ENCODE measurements at regions not wholly inside any gene's neighbourhood (a gene's known extent, or its start where the extent isn't known, plus 50 kb on each side); places are given as distances from the start of the nearest gene placed in this dataset.
"Not testable (repeated sequence)": the region's sequence is repeated elsewhere in the genome, so short reads cannot be mapped to it uniquely, and the experiment has no call there.

DNA sequence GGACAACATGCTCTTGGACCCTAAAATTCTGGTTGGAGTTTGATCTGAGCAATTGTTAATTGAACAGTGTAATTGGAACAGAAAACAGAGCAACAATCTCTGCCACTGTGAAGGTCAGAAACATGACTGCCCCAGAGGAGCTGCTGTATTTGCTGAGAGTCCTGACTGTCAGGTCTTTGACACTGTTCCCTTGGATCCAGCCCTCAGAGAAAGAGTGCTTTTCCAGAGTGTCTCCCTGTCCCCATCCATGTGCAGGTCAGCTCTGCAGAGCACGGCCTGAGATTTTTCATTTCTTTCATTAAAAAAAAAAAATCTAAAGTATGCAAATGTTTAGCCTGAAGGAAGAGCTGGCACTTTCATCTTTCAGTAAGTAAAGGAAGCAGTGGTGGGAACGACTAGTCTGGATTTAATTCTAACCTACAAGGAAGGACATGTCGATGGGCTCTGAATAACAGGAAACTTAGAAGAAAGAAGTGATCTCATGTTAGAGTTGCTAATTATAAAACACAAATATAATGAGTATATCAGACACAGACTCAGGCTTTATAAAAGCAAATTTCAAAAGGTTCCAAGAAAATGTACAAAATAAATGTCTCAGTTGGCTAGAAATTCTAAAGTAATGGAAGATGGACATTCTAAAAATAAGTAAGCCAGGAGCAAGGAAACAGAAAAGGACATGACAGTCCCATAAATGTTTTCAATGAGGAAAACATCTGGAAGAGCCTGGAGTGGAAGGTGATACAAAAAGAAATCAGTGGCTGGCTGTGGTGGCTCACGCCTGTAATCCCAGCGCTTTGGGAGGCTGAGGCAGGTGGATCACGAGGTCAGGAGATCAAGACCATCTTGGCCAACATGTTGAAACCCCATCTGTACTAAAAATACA, 876.5 kb downstream of the EPHA4 start:
- no peak for DNase-seq (ENCODE audit: low spot score)

DNA sequence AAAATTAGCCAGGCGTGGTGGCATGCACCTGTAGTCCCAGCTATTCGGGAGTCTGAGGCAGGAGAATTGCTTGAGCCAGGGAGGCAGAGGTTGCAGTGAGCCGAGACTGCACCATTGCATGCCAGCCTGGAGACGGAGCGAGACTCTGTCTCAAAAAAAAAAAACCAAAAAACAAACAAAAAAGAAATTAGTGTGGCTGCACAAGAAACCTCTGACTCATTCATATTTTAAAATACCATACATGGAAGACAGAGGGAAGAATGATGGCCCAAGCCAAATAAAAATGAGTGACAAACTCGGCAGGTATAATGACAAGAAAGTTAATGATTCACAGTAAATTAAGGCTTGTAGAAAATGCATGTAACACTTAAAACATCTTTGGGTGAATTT, 875.8 kb downstream of the EPHA4 start:
- DNase-seq (ENCODE audit: low spot score) = no peak

DNA sequence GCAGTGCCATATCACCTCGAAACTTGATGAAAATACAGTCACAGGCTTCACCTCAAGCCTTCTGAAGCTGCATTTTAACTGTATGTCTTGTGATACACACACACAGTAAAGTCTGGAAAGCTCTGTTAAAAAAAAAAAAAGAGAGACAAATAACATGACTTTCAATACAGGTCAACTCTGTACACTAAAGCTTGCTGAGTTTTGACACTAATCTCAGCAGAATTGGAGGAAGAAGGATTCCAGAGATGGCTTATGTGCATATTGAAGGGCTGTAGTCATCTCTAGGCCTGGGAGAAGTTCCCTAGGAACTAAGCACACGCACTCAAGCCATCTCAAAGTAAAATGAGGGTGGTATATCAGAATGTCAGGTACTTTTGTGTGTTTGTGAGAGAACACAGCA, 875.1 kb downstream of the EPHA4 start:
- DNase-seq (ENCODE audit: low spot score) = no peak

DNA sequence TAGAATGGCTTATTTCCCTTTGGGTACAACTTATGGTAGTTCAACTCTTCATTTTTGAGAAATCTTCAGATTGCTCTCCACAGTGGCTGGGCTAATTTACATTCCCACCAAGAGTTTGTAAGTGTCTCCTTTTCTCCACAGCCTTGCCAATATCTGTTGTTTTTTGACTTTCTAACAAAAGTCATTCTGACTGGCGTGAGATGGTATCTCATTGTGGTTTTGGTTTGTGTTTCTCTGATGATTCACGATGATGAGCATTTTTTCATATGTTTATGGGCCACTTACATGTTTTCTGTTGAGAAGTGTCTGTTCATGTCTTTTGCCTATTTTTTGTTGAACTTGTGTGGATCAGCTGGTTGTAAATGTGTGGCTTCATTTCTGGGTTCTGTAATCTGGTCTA, 871.0 kb downstream of the EPHA4 start:
- DNase-seq (ENCODE audit: low spot score) = no peak

DNA sequence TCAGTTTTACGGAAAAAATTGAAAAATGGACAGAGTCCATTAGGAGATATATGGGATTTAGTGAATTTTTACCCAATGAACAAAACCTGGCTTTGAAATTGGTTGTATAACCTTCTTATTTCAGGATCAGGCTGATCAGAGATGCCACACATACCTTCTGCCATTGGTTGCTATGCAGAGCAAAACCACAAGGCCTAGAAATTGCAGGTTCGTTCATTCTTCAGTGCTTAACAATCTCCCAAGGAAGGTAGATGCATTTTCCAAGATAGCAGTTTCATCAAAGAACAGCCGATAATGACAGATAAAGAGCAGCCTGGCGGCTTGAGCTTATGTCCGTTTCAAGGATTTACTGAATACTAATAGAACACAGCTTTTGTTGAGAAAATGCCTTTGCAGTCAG, 868.8 kb downstream of the EPHA4 start:
- DNase-seq (ENCODE audit: low spot score) = no peak

DNA sequence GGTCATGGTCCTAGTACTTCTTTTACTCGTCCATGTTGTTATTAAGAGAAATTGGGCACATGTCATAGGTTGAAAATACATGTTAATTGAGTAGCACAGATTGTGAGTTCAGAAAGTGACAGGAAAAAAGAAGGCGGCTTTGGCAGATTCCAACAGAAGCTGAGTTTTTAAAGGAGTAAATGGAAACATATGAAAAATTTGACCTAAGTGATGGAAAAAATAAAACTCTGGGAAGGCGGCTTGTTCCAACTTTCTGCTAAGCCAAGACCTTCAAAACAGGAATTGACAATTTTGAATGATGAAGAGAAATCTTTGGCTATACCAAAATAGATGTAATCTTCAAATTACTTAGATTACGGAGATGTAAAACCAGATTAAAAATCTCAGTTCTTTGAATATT, 868.0 kb downstream of the EPHA4 start:
- DNase-seq (ENCODE audit: low spot score) = no peak

DNA sequence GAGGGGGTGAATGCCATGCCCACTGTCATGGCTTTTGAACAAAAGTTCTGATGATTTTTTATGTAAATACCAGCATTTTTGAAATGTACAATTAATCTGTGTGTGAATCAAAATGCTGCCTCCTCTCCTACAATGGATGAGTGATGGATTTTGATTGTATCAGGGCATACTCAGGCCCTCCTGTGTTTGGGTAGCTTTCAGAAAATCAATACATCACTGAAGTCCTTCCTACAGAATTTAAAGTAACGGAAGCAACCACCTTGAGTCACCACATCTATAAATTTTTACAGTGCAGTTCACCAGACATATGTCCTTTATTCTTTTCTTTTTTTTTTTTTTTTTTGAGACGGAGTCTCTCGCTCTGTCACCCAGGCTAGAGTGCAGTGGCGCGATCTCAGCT, 867.3 kb downstream of the EPHA4 start:
- no peak for DNase-seq (ENCODE audit: low spot score)

DNA sequence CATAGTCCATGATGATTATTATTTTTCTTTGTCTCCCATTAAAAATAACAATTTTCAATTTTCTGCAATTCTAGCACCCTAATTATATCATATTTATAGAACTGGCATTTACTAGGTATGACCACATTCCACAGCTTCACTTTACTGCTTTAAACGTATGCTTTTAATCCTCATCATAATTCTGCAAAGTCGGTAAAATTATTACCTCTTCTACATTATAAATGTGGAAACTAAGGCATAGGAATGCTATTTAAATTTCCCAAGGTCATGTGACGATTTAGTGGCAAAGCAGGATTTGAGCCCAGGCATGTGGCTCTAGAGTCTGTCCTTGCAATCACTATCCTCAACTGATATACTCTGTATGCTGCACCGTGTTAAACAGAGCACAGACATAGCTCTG, 866.4 kb downstream of the EPHA4 start:
- DNase-seq (ENCODE audit: low spot score) = no peak

DNA sequence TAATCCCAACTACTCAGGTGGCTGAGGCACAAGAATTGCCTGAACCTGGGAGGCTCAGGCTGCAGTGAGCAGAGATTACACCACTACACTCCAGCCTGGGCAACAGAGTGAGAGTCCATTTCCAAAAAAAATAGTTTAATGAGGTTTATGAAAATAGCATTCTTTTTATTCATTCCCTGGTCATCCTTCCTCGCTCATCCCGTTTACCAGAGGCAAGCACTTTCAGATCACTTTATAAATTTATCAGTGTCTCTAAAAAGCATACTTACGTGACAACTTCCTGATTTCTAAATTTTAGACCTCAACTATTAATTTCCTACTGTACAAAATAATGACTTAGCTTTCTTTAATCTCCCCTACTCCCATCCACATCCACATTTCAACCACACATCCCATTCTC, 864.8 kb downstream of the EPHA4 start:
- DNase-seq (ENCODE audit: low spot score) = no peak

DNA sequence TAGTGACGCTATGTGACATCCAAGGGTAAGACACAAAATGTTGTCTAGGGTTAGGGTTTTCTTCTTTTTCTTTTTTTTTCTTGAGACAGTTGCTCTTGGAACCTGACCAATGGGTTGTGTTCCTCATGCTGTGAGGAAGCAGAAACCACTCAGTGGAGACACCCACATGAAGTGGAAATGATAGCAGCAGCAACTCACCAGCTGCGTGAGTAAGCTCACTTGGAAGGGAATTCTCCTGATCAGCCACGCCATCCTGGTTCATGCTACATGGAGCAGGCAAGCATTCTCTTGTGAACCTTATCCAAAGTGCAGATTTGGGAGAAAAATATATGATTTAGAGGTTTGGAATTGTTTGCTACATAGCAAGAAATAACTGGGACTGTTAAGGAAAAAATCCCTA, 863.7 kb downstream of the EPHA4 start:
- no peak for DNase-seq (ENCODE audit: low spot score)

DNA sequence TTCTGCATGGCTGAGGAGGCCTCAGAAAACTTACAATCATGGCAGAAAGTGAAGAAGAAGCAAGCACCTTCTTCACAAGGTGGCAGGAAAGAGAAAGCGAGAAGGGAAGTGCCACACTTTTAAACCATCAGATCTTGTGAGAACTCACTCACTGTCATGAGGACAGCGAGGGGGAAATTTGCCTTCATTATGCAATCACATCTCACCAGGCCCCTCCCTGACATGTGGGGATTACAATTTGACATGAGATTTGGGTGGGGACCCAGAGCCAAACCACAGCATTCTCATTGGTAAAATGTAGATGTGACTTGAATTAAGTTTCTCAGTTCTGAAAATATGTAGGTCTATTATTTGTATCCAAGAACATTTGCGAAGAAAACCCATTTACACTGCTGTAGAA, 854.8 kb downstream of the EPHA4 start:
- DNase-seq (ENCODE audit: low spot score) = no peak

DNA sequence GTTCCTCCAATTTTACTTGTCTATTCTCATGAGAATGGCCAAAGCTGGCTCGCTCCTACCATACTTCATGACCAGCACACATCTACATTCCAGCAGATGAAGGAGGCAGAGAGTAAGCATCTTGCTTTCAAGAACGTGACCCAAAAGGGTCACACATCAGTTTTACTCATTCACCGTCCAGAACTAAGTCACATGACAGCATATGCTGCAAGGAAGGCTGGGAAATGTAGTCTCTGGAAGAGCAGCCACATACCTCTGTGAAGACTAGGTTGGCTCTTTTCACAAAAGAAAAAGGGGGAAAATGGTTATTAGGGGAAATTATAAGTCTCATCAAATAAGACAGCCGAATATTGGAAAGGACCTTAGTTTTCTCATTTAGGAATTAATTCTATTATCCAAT, 835.3 kb downstream of the EPHA4 start:
- DNase-seq (ENCODE audit: low spot score) = no peak

DNA sequence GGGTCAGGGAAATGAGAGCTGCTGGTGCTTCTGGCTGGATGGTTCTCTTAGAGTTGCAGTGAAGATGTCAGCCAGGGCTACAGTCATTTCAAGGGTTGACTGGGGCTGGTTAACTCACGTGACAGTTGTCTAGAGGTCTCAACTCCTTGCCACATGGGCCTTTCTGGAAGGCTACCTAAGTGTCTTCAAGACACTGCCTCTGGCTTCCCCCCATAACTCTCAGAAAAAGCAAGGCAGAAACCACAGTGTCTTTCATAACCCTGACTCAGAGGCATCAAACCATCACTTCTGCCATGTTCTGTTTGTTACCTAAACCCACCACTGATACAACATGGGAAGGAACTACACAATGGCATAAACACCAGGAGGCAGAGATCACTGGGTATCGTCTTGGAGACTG, 828.9 kb downstream of the EPHA4 start:
- no peak for DNase-seq (ENCODE audit: low spot score)

DNA sequence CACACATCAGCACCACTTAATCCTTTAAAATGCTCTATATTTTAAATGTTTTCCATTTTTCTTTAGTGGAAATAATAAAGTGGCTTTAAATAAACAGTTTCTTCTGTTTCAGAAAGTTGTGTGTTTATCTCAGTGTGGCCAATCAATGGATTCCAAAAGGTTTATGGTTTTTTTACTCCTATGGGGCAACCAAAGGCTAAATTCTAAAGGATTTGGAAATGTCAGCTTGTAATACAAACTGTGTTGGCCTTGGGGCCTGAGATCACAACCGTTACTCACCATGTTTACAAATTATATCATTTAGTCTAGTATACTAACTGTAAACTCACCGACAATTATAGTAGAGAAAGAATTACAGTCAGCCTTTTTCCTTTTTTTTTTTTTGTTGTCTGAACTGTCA, 827.2 kb downstream of the EPHA4 start:
- no peak for DNase-seq (ENCODE audit: low spot score)

DNA sequence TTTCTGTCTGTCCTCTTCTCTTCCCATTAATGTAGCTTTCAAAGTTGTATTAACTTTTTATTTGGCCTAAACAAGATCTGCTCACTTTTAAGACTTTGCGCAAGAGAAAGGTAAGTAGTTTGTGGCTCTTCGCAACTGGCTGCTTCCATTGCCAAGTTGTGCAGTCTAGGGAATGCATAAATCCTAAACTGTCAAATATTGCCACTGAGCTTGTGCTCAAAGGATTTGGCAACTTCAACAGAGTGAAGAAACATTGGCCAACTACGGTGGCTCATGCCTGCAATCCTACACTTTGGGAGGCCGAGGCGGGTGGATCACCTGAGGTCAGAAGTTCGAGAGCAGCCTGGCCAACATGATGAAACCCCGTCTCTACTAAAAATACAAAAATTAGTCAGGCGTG, 826.4 kb downstream of the EPHA4 start:
- no peak for DNase-seq (ENCODE audit: low spot score)

DNA sequence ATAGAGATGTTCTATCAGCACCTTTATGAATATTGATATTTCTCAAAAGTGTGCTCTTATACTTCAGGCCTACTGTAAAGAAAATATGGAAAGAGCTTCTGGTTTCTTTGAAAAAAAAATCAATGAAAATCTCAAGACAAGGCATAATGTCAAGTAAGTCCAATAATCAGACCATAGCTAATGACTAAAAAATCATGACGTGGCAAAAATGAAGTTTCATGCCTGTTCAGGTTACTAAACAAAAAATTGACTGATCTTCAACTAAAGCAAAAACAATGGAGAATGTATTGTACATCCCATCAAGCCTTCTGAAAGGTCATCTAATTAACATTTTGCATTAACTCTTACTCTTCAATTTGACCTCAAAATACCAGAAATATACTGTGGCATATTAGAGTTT, 824.4 kb downstream of the EPHA4 start:
- DNase-seq (ENCODE audit: low spot score) = no peak

DNA sequence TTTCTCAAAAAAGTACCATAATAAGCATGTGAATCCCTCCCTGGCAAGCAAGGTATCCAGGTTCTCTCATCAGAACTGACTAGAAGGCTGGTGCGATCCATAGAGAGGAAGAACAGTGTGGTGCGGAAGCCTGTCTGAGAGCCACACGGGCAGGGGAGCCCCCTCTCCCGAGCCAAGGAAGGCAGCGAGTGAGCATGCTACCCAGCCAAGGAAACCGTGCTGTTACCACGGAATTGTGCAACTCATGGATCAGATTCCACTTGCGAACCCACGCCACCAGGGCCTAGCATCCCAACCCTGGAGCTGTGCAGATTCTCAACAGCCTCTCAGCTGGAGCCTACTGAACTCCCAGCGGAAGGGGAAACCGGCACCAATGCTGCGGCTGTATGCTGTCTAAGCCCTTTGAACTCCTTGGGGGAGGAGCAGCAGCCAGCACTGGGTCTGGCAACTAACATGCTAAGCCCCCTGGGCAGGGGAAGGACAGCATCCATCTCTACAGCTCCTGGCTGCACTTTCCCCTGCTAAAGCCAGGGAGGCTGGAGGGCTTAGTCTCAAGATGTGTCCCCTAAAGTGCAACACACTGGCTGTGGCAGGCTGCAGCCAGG, 823.1 kb downstream of the EPHA4 start:
- DNase-seq (ENCODE audit: low spot score) = peak; percentile 54

DNA sequence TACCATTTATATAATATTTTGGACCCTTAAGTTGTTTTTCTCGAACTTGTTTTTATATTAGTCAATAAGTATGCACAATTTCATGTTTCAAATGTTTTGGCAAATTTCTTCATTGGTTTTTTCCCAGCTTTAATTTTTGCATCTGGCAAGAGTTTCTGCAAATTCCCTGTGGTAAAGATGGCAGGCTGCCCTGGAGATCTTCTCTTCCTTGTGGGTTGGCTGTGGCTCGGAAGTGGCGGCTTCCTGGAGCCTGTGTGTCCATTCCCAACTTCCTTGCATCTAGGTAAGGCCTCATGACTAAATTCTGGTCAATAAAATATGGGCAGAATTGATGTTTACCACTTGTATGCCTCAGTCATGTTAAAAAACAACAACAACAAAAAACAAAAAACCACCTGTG, 818.6 kb downstream of the EPHA4 start:
- DNase-seq (ENCODE audit: low spot score) = no peak

DNA sequence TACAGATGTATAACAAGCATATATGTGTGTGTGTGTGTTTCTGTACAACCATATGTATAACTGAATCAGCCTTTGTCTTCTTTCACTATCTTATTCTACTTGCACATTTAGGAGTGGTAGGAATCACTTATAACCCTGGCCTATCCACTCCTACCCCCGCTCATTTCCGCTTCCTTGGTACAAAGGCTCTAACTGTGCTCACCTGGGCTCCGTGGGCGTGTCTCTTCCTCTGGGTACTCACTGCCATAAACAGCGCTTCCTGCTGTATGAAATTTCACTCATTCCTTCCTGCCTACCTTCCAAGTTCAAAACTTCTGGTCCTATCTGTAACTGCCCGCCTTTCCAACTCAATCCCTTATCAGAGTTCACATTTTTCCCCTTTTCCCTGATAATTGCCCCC, 815.5 kb downstream of the EPHA4 start:
- no peak for DNase-seq (ENCODE audit: low spot score)

DNA sequence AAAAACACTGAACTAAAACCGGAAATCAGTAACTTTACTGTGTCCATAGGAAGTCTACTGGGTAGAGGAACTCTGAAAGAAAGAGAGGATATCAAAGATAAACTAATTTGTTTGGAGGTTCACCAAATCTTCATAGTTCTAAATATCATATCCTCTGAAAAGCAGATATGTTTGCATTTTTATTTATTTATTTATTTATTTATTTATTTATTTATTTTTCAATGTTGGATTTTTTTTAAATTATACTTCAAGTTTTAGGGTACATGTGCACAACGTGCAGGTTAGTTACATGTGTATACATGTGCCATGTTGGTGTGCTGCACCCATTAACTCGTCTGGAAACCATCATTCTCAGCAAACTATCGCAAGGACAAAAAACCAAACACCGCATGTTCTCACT, 813.7 kb downstream of the EPHA4 start:
- DNase-seq (ENCODE audit: low spot score) = not testable (repeated sequence)

DNA sequence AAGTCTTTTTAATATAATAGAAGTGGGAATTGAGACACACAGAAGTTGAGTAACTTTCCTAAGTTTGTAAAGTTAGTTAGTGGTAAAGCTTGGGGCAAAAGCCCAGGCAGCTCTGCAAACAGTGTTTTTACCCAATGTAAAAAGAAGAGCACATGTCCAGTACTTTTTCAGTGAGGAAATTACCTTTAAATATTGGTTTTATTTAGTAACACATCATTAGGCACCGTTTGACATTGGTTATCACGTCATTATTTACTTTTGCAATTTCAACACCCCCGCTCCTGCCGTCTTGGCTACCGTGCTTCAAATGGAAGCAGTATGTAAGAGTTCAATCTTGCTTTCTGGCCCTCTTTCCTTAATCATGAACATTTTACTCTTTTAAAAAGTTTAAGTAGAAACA, 807.9 kb downstream of the EPHA4 start:
- no peak for DNase-seq (ENCODE audit: low spot score)

DNA sequence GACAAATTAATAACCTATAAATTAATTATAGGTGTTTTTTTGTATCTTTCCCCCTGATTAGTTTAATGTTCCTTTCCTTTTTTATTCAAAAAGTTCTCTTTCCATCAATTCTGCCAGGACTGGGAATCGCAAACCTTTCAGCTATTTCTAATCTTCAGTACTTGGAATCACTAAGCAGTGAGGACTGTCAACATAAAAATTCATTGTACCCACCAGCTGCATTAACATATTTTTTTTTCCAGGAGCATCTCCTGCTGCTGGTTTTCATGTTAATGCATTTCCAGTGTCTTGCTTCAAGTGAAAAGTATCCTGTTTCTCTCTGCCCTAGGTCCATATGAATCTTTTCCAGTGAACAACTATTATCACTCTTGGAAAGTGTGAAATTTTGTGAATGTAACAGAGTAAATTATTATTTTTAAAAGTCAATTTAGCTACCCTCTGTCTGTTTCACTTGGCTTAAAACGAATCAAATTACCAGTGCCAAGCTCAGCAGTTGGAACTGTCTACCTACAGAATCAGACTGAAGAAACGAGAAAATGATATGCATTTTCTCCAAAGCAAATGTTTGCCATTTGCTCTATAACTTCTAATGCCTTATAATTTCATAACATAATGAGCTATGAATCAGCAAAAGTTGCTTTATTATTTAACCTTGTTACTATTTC, 804.4 kb downstream of the EPHA4 start:
- DNase-seq (ENCODE audit: low spot score) = no peak

DNA sequence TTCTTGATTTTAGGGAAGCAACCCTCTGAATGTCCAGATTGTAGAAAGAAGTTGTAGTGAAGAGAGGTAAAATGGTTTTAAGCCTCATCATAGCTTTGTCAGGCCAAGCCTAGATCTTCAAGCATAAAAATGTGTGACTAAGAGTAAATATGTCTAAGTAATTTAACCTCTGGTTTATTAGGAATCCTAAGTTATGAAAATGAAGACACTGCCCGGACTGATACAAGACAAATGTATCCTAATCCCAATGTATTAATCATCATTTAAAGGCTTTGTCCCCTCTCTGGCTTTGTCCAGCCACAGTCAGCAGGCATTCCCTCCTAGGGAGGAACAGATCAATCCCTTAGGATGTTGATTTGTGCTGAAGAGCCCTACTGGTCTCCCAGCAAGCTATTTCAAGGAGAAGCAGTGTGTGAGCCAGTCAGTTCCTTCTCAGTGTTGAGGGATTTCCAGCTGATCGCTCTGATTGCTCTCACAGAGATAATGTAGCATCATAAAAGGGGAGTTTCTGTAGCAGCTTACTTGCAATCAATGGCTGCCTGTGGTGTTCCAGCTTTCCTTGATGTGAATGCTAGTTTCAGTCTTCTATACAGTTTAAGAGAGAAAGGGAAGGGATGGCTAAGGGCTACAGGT, 796.1 kb downstream of the EPHA4 start:
- no peak for DNase-seq (ENCODE audit: low spot score)
